Right kidney (tissue), 1 donor: ENCODE measurements at regions not wholly inside any gene's neighbourhood (a gene's known extent, or its start where the extent isn't known, plus 50 kb on each side); places are given as distances from the start of the nearest gene placed in this dataset.

Experiments
- DNase-seq: peaks from one replicate; pipeline ENCODE4 v3.0.0-alpha.2; 2016

- DNase-seq = no peak
These were observed 174.2 kb upstream of the KCNJ16 start for GRCh38 chr17:69900829-69901228.

GRCh38 chr17:69906306-69906705 is 168.7 kb upstream of the KCNJ16 start:
- no peak for DNase-seq

- DNase-seq = no peak
These were observed 167.7 kb upstream of the KCNJ16 start for GRCh38 chr17:69907132-69907847.

- no peak for DNase-seq
These were observed 166.2 kb upstream of the KCNJ16 start for GRCh38 chr17:69908626-69909368.

GRCh38 chr17:69909389-69909788 is 165.6 kb upstream of the KCNJ16 start:
- no peak for DNase-seq

GRCh38 chr17:69912805-69913204 is 162.2 kb upstream of the KCNJ16 start:
- no peak for DNase-seq

- no peak for DNase-seq
These were observed 161.8 kb upstream of the KCNJ16 start for GRCh38 chr17:69913216-69913615.

- DNase-seq = no peak
These were observed 161.4 kb upstream of the KCNJ16 start for GRCh38 chr17:69913616-69914015.

DNA sequence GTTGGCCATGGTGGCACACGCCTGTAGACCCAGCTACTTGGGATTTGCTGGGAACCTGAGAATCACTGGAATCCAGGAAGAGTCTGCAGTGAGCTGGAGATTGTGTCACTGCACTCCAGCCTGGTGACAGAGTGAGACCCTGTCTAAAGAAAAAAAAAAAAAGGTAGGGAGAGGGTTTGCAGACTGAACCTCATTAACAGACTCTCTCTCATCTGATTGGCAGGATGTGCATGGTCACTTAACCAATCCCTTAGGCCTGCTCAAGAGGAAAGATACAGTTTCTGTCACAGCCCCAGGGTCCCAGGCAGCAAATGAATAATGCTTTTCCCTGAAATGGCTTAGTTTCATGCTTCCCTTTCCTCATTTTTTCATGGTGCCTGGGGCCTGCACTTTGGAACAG is 160.5 kb upstream of the KCNJ16 start:
- DNase-seq = no peak

- no peak for DNase-seq
These were observed 158.3 kb upstream of the KCNJ16 start for GRCh38 chr17:69916761-69917160.

GRCh38 chr17:69918164-69918563 is 156.9 kb upstream of the KCNJ16 start:
- DNase-seq = no peak

DNA sequence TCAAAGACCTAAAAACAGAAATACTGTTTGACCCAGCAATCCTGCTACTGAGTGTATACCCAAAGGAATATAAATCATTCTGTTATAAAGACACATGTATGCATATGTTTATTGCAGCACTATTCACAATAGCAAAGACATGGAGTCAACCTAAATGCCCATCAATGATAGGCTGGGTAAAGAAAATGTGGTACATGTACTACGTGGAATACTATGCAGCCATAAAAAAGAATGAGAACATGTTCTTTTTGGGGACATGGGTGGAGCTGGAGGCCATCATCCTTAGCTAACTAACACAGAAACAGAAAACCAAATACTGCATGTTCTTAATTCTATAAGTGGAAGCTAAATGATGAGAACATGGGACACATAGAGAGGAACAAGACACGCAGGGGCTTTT is 155.2 kb upstream of the KCNJ16 start:
- DNase-seq = no peak

- no peak for DNase-seq
These were observed 154.0 kb upstream of the KCNJ16 start for GRCh38 chr17:69921046-69921445.

- no peak for DNase-seq
These were observed 146.4 kb upstream of the KCNJ16 start for GRCh38 chr17:69928611-69929010.

GRCh38 chr17:69936996-69937395 is 138.0 kb upstream of the KCNJ16 start:
- no peak for DNase-seq

DNA sequence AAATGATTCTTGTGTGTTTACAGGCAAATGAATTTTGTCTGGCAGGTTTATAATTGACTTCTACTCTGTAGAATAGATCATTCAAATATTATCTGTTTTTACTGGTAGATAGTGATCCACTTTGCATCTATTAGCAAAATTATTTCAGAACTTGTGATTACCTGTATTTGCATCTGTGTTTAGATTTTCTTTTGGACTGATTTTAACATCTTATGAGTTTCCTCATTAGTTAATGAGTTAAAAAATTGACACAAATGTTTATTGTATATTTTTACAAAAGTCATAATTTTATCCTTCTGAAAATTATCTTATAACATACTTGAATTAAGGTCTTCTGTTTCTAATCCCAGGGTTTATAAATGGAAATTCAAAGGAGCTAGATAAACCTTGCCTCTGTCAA is 132.0 kb upstream of the KCNJ16 start:
- DNase-seq = no peak

DNA sequence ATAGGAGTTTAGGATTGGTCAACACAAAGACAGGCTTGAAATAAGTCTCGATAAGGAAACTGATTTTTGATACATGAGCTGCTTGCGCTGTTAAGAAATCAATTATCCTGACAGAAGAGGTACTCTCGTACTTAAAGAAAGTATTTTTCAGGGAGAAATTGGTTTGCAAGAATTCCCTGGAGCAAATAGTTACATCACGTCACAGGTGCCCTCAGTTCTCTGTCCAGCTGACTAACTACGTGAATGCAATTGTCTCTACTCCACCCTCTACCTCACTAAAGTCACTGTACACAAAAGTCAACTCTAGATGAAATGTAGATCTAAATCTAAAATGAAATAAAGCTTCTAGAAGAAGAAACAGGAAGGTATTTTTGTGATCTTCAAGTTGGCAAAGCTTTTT is 130.6 kb upstream of the KCNJ16 start:
- no peak for DNase-seq

DNA sequence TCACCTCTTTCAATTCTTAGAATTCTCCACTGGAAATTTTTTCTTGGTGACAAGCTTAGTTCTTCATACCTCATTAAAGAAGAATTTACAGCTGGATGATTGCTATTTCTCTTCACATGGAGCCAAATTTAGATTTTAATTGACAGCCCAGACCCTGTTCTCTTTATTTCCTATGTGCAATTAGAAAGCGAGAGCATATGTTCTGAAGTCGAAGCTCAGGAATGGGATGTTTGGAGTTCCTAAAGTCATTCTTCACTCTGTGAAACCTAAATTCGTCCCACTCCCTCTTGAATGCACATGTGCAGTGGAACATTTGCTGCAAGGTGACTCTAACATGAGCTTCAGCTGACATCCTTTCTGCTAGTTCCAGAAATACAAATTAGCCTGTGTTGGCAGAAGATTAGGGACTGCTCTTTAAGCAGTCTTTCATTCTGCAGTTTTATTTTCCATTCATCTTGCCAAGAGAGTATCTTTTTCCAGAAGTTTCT is 129.3 kb upstream of the KCNJ16 start:
- no peak for DNase-seq

DNA sequence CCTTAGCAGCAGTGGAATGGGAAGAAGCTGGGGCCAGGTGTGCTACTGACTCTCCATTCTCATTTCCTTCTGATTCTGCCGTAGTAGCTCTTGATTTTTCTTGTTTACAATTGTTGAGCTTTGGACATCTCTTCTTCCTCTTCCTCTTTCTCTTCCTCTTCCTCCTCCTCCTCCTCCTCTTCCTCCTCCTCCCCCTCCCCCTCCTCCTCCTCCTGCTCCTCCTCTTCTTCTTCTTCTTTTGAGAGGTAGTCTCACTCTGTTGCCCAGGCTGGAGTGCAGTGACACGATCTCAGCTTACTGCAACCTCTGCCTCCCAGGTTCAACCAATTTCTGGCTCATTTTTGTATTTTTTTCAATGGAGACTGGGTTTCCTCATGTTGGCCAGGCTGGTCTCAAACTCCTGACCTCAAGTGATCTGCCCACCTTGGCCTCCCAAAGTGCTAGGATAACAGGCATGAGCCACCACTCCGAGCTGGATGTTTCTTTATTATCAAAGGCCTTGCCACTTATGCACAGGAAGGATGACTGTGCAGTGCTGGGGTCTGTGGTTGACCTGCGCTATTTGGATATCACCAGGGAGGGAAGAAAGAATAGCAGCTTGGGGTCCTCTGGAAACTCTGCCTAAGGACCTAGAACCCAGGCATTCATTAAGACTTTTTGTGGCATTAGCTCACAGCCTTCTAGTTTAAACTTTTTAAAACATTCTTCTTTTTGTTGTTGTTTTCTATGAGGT is 127.8 kb upstream of the KCNJ16 start:
- no peak for DNase-seq

- DNase-seq = no peak
These were observed 126.6 kb upstream of the KCNJ16 start for GRCh38 chr17:69948406-69948805.

GRCh38 chr17:69949496-69949895 is 125.5 kb upstream of the KCNJ16 start:
- DNase-seq = no peak

DNA sequence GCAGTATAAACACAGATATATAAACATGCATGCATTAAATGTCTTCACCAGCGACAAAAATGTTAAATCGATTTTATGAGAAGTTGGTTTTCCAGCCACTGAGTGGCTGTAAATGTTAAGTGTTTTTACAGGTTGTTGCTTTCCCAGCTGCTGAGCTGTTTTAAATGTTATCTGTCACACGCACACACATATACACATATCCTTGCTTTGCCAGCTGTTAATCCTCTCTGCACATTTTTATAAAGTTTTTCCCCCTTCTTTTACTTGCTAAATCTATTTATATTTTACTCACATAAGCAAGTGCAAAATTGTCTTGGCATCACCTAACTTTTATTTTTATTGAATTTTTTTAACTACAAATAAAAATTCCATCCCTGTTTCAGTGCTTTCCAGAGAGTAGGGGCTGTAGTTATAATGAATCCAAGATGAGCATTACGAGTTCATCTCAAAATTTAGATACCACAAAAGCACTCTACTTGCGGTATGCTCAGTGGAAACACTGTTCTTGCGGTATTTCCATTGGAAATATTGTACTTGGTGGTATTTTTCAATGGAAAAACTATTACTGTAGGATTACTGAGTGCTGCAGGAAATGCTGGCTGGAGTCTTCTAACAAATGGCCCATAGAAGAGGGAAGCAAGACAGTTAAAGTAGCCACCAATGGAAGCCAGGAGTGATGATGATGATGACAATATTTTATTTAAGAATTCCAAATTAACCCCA is 124.9 kb upstream of the KCNJ16 start:
- no peak for DNase-seq
